HEK293T (cell line): ENCODE measurements at regions not wholly inside any gene's neighbourhood (a gene's known extent, or its start where the extent isn't known, plus 50 kb on each side); places are given as distances from the start of the nearest gene placed in this dataset.

ENCODE experiments used
- CTCF ChIA-PET: fragments of 350-600 bp; formaldehyde crosslinking; extraction: SDS; loops from one replicate; lab custom pipeline; 2021; ENCODE audit warnings: antibody characterized with exemption, inconsistent platforms; lab: Yijun Ruan, JAX
- POLR2A ChIA-PET: fragments of 350-600 bp; formaldehyde crosslinking; extraction: SDS; loops from one replicate; lab custom pipeline; 2020; ENCODE audit warnings: antibody characterized with exemption, inconsistent platforms; lab: Yijun Ruan, JAX
- DNase-seq: peaks from one replicate; pipeline ENCODE4 v3.0.0; 2012; ENCODE audit warnings: mixed read lengths; ENCODE audit errors: extremely low spot score
- ARNT ChIP-seq: fragments of 450-650 bp; IDR thresholded peaks from 2 replicates; pipeline ENCODE4 v1.6.1; 2017; ENCODE audit warnings: mild to moderate bottlenecking
- BHLHE40 ChIP-seq: fragments of 450-650 bp; IDR thresholded peaks from 2 replicates; pipeline ENCODE4 v1.6.1; 2016; ENCODE audit warnings: mild to moderate bottlenecking, moderate library complexity, borderline replicate concordance
- CTBP1 ChIP-seq: fragments of 450-650 bp; IDR thresholded peaks from 2 replicates; pipeline ENCODE4 v1.6.1; 2016; ENCODE audit warnings: borderline replicate concordance
- ELF4 ChIP-seq: fragments of 450-650 bp; IDR thresholded peaks from 2 replicates; pipeline ENCODE4 v1.6.1; 2017; ENCODE audit warnings: antibody characterized with exemption
- FOXA1 ChIP-seq: fragments of 450-650 bp; IDR thresholded peaks from 2 replicates; pipeline ENCODE4 v1.6.1; 2016; ENCODE audit warnings: mild to moderate bottlenecking
- FOXK2 ChIP-seq: fragments of 450-650 bp; IDR thresholded peaks from 2 replicates; pipeline ENCODE4 v1.6.1; 2016; ENCODE audit warnings: mild to moderate bottlenecking
- FOXM1 ChIP-seq: fragments of 450-650 bp; IDR thresholded peaks from 2 replicates; pipeline ENCODE4 v1.6.1; 2017; ENCODE audit warnings: mild to moderate bottlenecking, borderline replicate concordance
- HDGF ChIP-seq: fragments of 450-650 bp; IDR thresholded peaks from 2 replicates; pipeline ENCODE4 v1.6.1; 2017; ENCODE audit warnings: antibody characterized with exemption, borderline replicate concordance
- L3MBTL2 ChIP-seq: fragments of 450-650 bp; conservative IDR thresholded peaks from 2 replicates; pipeline ENCODE4 v1.6.1; 2016; ENCODE audit warnings: mild to moderate bottlenecking
- LEF1 ChIP-seq: fragments of 450-650 bp; IDR thresholded peaks from 2 replicates; pipeline ENCODE4 v1.6.1; 2017; ENCODE audit warnings: mild to moderate bottlenecking, borderline replicate concordance
- NFRKB ChIP-seq: fragments of 450-650 bp; IDR thresholded peaks from 2 replicates; pipeline ENCODE4 v1.6.1; 2016; ENCODE audit warnings: mild to moderate bottlenecking, moderate library complexity
- SP1 ChIP-seq: fragments of 450-650 bp; IDR thresholded peaks from 2 replicates; pipeline ENCODE4 v1.6.1; 2017
- SUZ12 ChIP-seq: fragments of 450-650 bp; IDR thresholded peaks from 2 replicates; pipeline ENCODE4 v1.6.1; 2016; ENCODE audit warnings: mild to moderate bottlenecking
- TARDBP ChIP-seq: fragments of 450-650 bp; IDR thresholded peaks from 2 replicates; pipeline ENCODE4 v1.6.1; 2016
- ZNF384 ChIP-seq: fragments of 450-650 bp; IDR thresholded peaks from 2 replicates; pipeline ENCODE4 v1.6.1; 2016
- TF ChIP-seq, protein P1 (sequence below): fragments of 450-650 bp; IDR thresholded peaks from 2 replicates; pipeline ENCODE4 v1.6.1; 2016

DNA sequence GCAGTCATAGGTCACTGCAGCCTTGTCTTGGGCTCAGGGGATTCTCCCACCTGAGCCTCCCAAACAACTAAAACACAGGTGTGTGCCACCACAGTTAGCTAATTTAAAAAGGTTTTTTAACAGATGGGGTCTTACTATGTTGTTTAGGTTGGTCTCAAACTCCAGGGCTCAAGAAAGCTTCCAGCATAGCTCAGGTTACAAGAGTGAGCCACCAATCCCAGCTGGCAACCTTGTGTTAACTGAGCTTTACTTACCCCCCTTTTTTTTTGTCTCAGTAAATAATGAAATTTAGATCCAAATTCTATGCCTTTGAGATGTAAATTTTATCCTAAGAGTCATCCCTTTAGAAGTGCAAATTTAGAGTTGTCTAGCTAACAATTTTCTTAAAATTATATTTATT is 103.9 kb upstream of the OLFM3 start:
- POLR2A ChIA-PET: no interaction called here
- DNase-seq: no peak
- CTCF ChIA-PET: no interaction called here
- TF ChIP-seq ARNT (no peak), SP1 (no peak), TARDBP (no peak), BHLHE40 (no peak), LEF1 (no peak), NFRKB (no peak), ZNF384 (no peak), FOXA1 (no peak), FOXM1 (no peak), ELF4 (no peak), SUZ12 (no peak), HDGF (no peak), L3MBTL2 (no peak), CTBP1 (no peak), FOXK2 (no peak)
- TF ChIP-seq, protein P1, sequence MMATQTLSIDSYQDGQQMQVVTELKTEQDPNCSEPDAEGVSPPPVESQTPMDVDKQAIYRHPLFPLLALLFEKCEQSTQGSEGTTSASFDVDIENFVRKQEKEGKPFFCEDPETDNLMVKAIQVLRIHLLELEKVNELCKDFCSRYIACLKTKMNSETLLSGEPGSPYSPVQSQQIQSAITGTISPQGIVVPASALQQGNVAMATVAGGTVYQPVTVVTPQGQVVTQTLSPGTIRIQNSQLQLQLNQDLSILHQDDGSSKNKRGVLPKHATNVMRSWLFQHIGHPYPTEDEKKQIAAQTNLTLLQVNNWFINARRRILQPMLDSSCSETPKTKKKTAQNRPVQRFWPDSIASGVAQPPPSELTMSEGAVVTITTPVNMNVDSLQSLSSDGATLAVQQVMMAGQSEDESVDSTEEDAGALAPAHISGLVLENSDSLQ: no peak

DNA sequence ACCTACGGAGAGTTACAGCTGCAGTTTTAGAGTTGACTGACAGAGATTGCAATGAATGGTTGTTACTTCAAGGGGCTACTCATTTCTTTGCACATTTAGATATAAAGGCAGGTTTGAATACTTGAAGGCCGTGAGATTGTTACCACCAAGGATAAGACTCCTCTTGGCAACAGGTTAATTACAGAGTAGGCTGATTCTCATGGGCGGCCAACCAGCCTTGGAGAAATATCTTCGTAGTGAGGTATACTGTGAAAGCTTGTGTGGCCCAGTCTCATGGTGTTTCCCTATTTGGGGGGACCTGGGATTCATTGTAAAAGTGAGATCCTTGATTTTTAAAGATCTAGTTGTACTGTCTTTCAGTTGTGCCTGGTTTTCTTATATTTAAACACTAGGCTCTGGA is 103.2 kb upstream of the OLFM3 start:
- POLR2A ChIA-PET: no interaction called here
- DNase-seq: no peak
- TF ChIP-seq LEF1 (no peak), HDGF (no peak), FOXM1 (no peak), TARDBP (no peak), FOXK2 (no peak), BHLHE40 (no peak), FOXA1 (no peak), ZNF384 (no peak)
- CTCF ChIA-PET: no interaction called here

DNA sequence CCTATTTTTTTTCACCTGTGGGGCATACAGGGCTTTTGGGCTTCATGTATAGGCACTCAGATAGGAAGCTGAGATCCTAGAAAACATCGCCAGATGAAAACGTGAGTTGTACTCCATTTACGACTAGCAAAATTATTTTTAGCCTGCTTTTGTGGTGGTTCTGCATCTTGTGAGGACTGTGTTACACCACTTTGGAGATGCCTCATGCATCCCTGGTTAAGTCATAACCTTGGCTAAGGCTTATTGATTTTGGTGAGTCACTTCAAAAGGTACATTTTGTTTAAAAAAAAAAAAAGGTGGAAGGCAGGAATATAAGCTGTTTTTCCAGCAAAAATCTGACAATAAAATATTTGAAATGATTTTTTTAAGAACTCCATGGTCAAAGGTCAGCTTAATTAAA is 101.8 kb upstream of the OLFM3 start:
- TF ChIP-seq, protein P1: no peak
- TF ChIP-seq SP1: no peak
- TF ChIP-seq HDGF: no peak
- no peak for TF ChIP-seq NFRKB
- no peak for TF ChIP-seq ARNT
- no peak for TF ChIP-seq FOXM1
- DNase-seq: no peak
- ChIA-PET POLR2A (no interaction called here), CTCF (no interaction called here)

DNA sequence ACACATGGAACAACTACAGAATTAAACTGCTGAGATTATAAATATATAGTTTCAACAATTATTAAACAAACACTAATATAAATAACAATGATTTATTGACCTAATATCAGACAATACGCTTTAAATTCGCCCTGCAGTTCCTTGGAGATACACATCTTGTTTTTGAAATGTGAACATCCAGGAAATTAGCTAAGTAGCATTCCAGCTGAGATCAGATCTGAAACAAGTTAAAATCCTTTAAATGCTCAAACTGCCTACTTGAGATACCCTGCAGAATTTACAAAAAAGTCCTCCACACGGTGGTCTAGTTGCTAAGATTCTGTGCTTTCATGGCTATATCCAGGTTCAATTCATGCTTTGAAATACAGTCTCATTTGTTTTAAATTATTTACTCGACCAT is 101.4 kb upstream of the OLFM3 start:
- no peak for DNase-seq
- ChIA-PET CTCF (no interaction called here), POLR2A (no interaction called here)
- TF ChIP-seq ZNF384: no peak

DNA sequence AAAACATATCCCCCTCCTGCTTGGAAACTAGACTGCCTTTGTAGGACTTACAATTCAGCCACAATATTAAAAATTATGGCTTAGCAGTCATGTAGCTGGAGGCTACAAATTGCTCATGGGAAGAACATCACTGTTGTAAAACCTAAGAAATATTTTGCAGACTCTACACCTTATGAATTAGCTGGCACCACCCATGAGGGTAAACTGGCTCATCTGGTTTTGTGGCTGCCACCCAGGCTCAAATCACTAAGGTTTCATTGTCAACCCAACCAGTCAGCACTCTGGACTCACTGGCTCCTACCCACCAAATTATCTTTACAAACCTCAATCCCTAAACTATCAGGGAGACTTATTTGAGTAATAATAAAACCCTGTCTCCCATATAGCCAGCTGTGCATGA is 100.7 kb upstream of the OLFM3 start:
- TF ChIP-seq CTBP1 (no peak), L3MBTL2 (no peak), BHLHE40 (no peak), NFRKB (no peak), SP1 (no peak)
- POLR2A ChIA-PET: no interaction called here
- no peak for DNase-seq
- CTCF ChIA-PET: no interaction called here

DNA sequence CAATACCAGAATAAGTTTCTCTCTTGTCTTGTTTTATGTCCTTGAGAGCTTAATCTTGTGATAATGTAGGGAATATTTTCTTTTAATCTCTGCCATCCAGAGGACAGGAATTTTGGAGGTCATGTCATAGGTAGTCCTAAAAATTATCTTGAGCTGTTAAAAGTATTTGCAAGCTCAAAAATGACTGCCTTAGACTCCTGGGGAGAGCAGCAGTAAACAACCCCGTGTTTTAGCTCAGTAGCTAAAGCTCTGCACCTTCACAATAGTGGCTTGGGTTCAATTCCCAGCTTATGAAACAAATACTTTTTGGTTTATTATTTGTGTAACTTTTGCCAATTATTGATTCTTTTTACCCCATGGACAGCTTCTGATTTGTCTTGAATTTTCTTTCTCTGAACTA is 99.4 kb upstream of the OLFM3 start:
- POLR2A ChIA-PET: no interaction called here
- CTCF ChIA-PET: no interaction called here
- no peak for DNase-seq
- TF ChIP-seq BHLHE40: no peak
- TF ChIP-seq LEF1: no peak
- no peak for TF ChIP-seq NFRKB
- no peak for TF ChIP-seq HDGF
- TF ChIP-seq CTBP1: no peak
- TF ChIP-seq L3MBTL2: no peak
- TF ChIP-seq FOXA1: no peak
- TF ChIP-seq ZNF384: no peak
- no peak for TF ChIP-seq SUZ12
- no peak for TF ChIP-seq FOXM1
- no peak for TF ChIP-seq FOXK2
- no peak for TF ChIP-seq SP1
- TF ChIP-seq, protein P1: no peak

DNA sequence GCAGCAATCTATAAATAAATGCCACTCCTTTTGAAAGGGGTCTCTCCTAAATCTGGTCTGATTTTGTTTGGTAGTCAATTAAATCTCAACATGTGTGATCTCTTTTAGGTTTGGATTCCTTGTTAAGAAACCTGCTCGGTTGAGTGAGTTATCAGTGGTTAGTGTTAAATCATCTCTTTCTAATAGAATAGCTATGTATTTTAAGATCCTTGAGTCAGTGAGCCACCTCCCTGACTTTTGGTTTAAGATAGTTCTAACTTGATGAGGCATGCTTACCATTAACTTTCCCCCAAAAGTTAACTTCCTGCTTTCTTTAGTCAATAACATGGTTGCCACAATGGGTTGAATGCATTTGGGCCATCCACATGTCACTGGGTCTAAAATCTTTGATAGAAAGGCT is 93.1 kb upstream of the OLFM3 start:
- CTCF ChIA-PET: no interaction called here
- TF ChIP-seq ZNF384 (no peak), LEF1 (no peak), L3MBTL2 (no peak), CTBP1 (no peak), BHLHE40 (no peak), SP1 (no peak), ELF4 (no peak), FOXM1 (no peak), SUZ12 (no peak), FOXA1 (no peak), NFRKB (no peak), FOXK2 (no peak), HDGF (no peak)
- TF ChIP-seq, protein P1: no peak
- POLR2A ChIA-PET: no interaction called here
- DNase-seq: no peak
